ENCODE measurements at regions not wholly inside any gene's neighbourhood (a gene's known extent, or its start where the extent isn't known, plus 50 kb on each side); places are given as distances from the start of the nearest gene placed in this dataset.

DNA sequence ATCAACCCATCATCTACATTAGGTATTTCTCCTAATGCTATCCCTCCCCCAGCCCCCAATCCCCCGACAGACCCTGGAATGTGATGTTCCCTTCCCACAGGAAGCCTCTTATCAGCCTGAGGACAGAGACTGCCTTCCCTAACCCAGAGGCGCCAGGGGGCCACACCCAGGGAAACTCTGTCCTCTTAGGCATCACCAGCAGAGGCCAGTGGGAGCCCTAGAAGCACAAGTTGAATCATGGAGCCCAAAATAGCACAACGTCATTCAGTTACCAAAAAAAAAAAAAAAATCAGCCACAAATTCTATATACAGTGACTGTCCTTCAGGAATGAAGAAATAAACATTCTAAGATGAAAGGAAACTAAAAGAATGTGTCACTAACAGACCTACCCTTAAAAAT lies 625.7 kb downstream of the TFAP2A start:
- no peak for DNase-seq
- Histone ChIP-seq H3K27me3 (replicated peaks; ENCODE audit: control insufficient read depth, insufficient read depth, low read length, poor library complexity, severe bottlenecking) (no peaks in the 10 kb centered on the region), H3K27ac (ENCODE audit: insufficient read depth, low read length, poor library complexity, severe bottlenecking) (no peak overlapping the region), H3K4me1 (ENCODE audit: control insufficient read depth, insufficient read depth, low read length, poor library complexity, severe bottlenecking) (no peaks in the 10 kb centered on the region), H3K4me3 (ENCODE audit: insufficient read depth, low read depth, low read length, poor library complexity, severe bottlenecking) (no peak overlapping the region), H3K36me3 (ENCODE audit: control insufficient read depth, insufficient read depth, low read length) (no peaks in the 10 kb centered on the region), H3K9me3 (ENCODE audit: control insufficient read depth, low read length) (no peaks in the 10 kb centered on the region)

DNA sequence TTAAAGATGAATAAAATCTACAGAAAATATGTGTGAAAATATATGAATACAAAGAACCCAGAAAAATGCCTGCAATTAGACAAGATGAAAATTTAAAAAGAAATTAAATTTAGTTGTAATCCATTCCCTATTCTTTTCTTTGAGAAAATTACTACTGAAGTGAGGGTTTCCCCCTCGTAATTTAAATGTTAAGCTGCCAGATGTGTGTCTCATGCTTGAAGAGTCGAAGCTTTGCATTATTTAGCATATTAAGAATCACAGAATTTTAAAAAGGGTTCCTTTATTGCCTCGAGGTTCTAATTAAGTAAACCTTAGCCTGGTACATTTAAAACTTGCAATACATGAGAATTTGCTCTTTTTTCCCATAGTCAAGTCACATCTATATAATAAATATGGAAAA lies 630.1 kb downstream of the TFAP2A start:
- Histone ChIP-seq H3K27me3 (replicated peaks; ENCODE audit: control insufficient read depth, insufficient read depth, low read length, poor library complexity, severe bottlenecking) (no peaks in the 10 kb centered on the region), H3K4me1 (ENCODE audit: control insufficient read depth, insufficient read depth, low read length, poor library complexity, severe bottlenecking) (no peaks in the 10 kb centered on the region), H3K36me3 (ENCODE audit: control insufficient read depth, insufficient read depth, low read length) (no peaks in the 10 kb centered on the region), H3K27ac (ENCODE audit: insufficient read depth, low read length, poor library complexity, severe bottlenecking) (no peak overlapping the region), H3K9me3 (ENCODE audit: control insufficient read depth, low read length) (no peaks in the 10 kb centered on the region), H3K4me3 (ENCODE audit: insufficient read depth, low read depth, low read length, poor library complexity, severe bottlenecking) (no peak overlapping the region)
- DNase-seq = no peak

DNA sequence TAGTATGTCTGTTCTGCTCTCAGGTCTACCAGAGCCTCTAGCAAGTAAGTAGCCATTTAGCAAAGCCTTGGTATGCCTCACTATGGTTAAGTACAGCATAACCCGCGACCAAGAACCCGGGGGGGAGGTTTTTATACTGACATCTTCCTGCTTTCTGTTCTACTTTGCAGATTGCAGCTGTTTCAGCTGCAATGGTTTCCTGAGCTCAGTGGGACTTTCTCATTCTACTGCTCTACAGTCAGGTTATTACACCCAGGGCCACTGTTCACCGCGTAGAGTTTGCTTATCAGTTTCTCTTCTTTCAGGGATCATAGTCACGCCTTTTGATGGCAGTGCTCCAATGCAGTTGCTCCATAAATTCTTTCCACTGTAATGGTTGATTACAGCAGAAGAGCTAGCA lies 631.3 kb downstream of the TFAP2A start:
- no peak for DNase-seq
- Histone ChIP-seq H3K4me1 (ENCODE audit: control insufficient read depth, insufficient read depth, low read length, poor library complexity, severe bottlenecking) (no peaks in the 10 kb centered on the region), H3K9me3 (ENCODE audit: control insufficient read depth, low read length) (no peaks in the 10 kb centered on the region), H3K36me3 (ENCODE audit: control insufficient read depth, insufficient read depth, low read length) (no peaks in the 10 kb centered on the region), H3K27me3 (replicated peaks; ENCODE audit: control insufficient read depth, insufficient read depth, low read length, poor library complexity, severe bottlenecking) (no peaks in the 10 kb centered on the region), H3K4me3 (ENCODE audit: insufficient read depth, low read depth, low read length, poor library complexity, severe bottlenecking) (no peak overlapping the region), H3K27ac (ENCODE audit: insufficient read depth, low read length, poor library complexity, severe bottlenecking) (no peak overlapping the region)

GRCh38 chr6:9766240-9766915 lies 648.5 kb downstream of the TFAP2A start:
- no peaks in the 10 kb centered on the region for H3K27me3 ChIP-seq (replicated peaks; ENCODE audit: control insufficient read depth, insufficient read depth, low read length, poor library complexity, severe bottlenecking)
- H3K36me3 ChIP-seq (ENCODE audit: control insufficient read depth, insufficient read depth, low read length) = no peaks in the 10 kb centered on the region
- H3K4me3 ChIP-seq (ENCODE audit: insufficient read depth, low read depth, low read length, poor library complexity, severe bottlenecking) = no peak overlapping the region
- H3K27ac ChIP-seq (ENCODE audit: insufficient read depth, low read length, poor library complexity, severe bottlenecking) = no peak overlapping the region
- no peaks in the 10 kb centered on the region for H3K4me1 ChIP-seq (ENCODE audit: control insufficient read depth, insufficient read depth, low read length, poor library complexity, severe bottlenecking)
- H3K9me3 ChIP-seq (ENCODE audit: control insufficient read depth, low read length) = no peaks in the 10 kb centered on the region
- DNase-seq = no peak

- Histone ChIP-seq H3K27me3 (replicated peaks; ENCODE audit: control insufficient read depth, insufficient read depth, low read length, poor library complexity, severe bottlenecking) (no peaks in the 10 kb centered on the region), H3K4me3 (ENCODE audit: insufficient read depth, low read depth, low read length, poor library complexity, severe bottlenecking) (no peak overlapping the region), H3K27ac (ENCODE audit: insufficient read depth, low read length, poor library complexity, severe bottlenecking) (no peak overlapping the region), H3K36me3 (ENCODE audit: control insufficient read depth, insufficient read depth, low read length) (no peaks in the 10 kb centered on the region), H3K4me1 (ENCODE audit: control insufficient read depth, insufficient read depth, low read length, poor library complexity, severe bottlenecking) (no peaks in the 10 kb centered on the region), H3K9me3 (ENCODE audit: control insufficient read depth, low read length) (no peaks in the 10 kb centered on the region)
- no peak for DNase-seq
These were observed 653.7 kb downstream of the TFAP2A start for GRCh38 chr6:9761220-9761619.

GRCh38 chr6:9754515-9754914 lies 660.4 kb downstream of the TFAP2A start:
- no peaks in the 10 kb centered on the region for H3K4me1 ChIP-seq (ENCODE audit: control insufficient read depth, insufficient read depth, low read length, poor library complexity, severe bottlenecking)
- no peak for DNase-seq
- H3K36me3 ChIP-seq (ENCODE audit: control insufficient read depth, insufficient read depth, low read length) = no peaks in the 10 kb centered on the region
- no peak overlapping the region for H3K27ac ChIP-seq (ENCODE audit: insufficient read depth, low read length, poor library complexity, severe bottlenecking)
- H3K9me3 ChIP-seq (ENCODE audit: control insufficient read depth, low read length) = no peaks in the 10 kb centered on the region
- H3K4me3 ChIP-seq (ENCODE audit: insufficient read depth, low read depth, low read length, poor library complexity, severe bottlenecking) = no peak overlapping the region
- no peaks in the 10 kb centered on the region for H3K27me3 ChIP-seq (replicated peaks; ENCODE audit: control insufficient read depth, insufficient read depth, low read length, poor library complexity, severe bottlenecking)

- no peaks in the 10 kb centered on the region for H3K9me3 ChIP-seq (ENCODE audit: control insufficient read depth, low read length)
- no peak overlapping the region for H3K4me3 ChIP-seq (ENCODE audit: insufficient read depth, low read depth, low read length, poor library complexity, severe bottlenecking)
- H3K27ac ChIP-seq (ENCODE audit: insufficient read depth, low read length, poor library complexity, severe bottlenecking) = no peak overlapping the region
- no peaks in the 10 kb centered on the region for H3K27me3 ChIP-seq (replicated peaks; ENCODE audit: control insufficient read depth, insufficient read depth, low read length, poor library complexity, severe bottlenecking)
- no peaks in the 10 kb centered on the region for H3K36me3 ChIP-seq (ENCODE audit: control insufficient read depth, insufficient read depth, low read length)
- DNase-seq = no peak
- H3K4me1 ChIP-seq (ENCODE audit: control insufficient read depth, insufficient read depth, low read length, poor library complexity, severe bottlenecking) = no peaks in the 10 kb centered on the region
These were observed 668.9 kb downstream of the TFAP2A start for GRCh38 chr6:9745966-9746365.

DNA sequence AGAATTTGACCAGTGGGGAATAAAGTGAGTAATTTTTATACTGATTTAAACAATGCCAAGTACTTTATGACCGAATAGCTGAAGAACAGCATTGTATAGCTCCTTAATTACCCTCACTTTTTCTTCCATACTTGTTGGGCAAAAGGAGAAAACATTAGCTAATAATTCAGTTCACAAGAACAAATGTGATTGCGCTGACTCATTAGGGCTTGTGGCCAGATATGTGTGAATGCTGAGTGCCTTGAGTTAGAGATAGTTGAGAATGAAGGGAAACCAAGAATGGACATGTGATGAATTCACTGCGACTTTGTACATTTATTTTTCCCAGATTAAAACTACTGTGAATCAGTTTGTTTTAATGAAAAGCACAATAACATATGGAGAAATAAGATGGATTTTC lies 669.4 kb downstream of the TFAP2A start:
- no peak for DNase-seq
- H3K4me1 ChIP-seq (ENCODE audit: control insufficient read depth, insufficient read depth, low read length, poor library complexity, severe bottlenecking) = no peaks in the 10 kb centered on the region
- no peak overlapping the region for H3K27ac ChIP-seq (ENCODE audit: insufficient read depth, low read length, poor library complexity, severe bottlenecking)
- no peaks in the 10 kb centered on the region for H3K27me3 ChIP-seq (replicated peaks; ENCODE audit: control insufficient read depth, insufficient read depth, low read length, poor library complexity, severe bottlenecking)
- H3K4me3 ChIP-seq (ENCODE audit: insufficient read depth, low read depth, low read length, poor library complexity, severe bottlenecking) = no peak overlapping the region
- H3K9me3 ChIP-seq (ENCODE audit: control insufficient read depth, low read length) = no peaks in the 10 kb centered on the region
- no peaks in the 10 kb centered on the region for H3K36me3 ChIP-seq (ENCODE audit: control insufficient read depth, insufficient read depth, low read length)

DNA sequence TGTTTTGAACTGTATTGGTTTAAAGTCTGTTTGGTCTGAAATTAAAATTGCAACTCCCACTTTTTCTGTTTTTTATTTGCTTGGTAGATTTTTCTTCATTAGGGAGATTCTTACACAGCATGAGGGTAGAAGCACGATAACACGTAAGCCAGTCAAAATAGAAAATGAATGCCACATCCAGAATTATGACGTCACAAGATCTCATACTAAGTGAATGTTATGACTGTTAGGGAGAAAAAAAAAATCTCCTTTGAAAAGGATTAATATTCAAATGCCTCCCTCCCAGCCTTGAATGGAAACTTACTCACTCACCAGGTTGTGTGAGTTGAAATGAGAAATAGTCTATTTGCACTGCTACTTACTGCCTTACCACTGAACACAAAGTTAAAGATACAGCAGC lies 670.8 kb downstream of the TFAP2A start:
- H3K4me3 ChIP-seq (ENCODE audit: insufficient read depth, low read depth, low read length, poor library complexity, severe bottlenecking) = no peak overlapping the region
- H3K27ac ChIP-seq (ENCODE audit: insufficient read depth, low read length, poor library complexity, severe bottlenecking) = no peak overlapping the region
- H3K9me3 ChIP-seq (ENCODE audit: control insufficient read depth, low read length) = no peaks in the 10 kb centered on the region

DNA sequence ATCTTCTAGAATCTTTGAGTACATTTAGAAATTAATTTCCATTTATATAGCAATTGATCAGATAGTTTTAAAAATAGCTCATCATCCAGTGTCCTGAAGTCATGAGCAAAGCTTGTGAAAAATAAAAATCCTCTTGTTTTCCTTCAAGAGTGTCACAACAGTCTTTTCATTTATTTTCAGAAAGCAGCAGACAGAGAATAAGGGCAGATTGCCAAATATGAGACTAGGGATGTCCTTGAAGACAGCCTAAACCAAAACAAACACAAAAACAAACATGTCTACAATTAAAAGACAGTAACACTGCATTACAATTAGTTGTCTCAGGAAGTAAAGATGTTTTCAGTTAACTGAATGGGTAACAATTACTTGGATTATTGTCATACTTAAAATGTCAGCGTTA lies 682.8 kb downstream of the TFAP2A start:
- Histone ChIP-seq H3K27ac (ENCODE audit: insufficient read depth, low read length, poor library complexity, severe bottlenecking) (no peak overlapping the region), H3K27me3 (replicated peaks; ENCODE audit: control insufficient read depth, insufficient read depth, low read length, poor library complexity, severe bottlenecking) (no peaks in the 10 kb centered on the region), H3K4me3 (ENCODE audit: insufficient read depth, low read depth, low read length, poor library complexity, severe bottlenecking) (no peak overlapping the region), H3K4me1 (ENCODE audit: control insufficient read depth, insufficient read depth, low read length, poor library complexity, severe bottlenecking) (no peaks in the 10 kb centered on the region), H3K36me3 (ENCODE audit: control insufficient read depth, insufficient read depth, low read length) (no peaks in the 10 kb centered on the region), H3K9me3 (ENCODE audit: control insufficient read depth, low read length) (no peaks in the 10 kb centered on the region)
- DNase-seq = no peak

More for the DNA sequence above, 670.8 kb downstream of the TFAP2A start:
- no peaks in the 10 kb centered on the region for H3K36me3 ChIP-seq (ENCODE audit: control insufficient read depth, insufficient read depth, low read length)
- no peak for DNase-seq
- H3K27me3 ChIP-seq (replicated peaks; ENCODE audit: control insufficient read depth, insufficient read depth, low read length, poor library complexity, severe bottlenecking) = no peaks in the 10 kb centered on the region
- H3K4me1 ChIP-seq (ENCODE audit: control insufficient read depth, insufficient read depth, low read length, poor library complexity, severe bottlenecking) = no peaks in the 10 kb centered on the region
